ENCODE measurements at regions not wholly inside any gene's neighbourhood (a gene's known extent, or its start where the extent isn't known, plus 50 kb on each side); places are given as distances from the start of the nearest gene placed in this dataset.

DNA sequence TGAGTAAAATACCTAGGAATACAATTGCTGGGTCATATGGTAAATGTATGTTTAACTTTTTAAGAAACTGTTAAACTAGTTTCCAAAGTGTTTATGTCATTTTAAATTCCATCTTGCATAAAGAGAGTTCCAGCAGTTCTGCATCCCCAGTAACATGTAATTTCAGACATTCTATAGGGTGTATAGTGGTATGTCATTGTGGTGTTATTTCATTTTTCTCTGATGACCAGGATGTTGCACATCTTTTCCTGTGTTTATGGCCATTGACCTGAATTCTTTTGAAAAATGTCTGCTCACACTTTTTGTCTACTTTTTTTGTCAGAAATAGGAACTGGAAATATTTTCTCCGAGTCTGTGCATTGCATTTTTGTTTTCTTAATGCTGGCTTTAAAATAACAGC is 128.9 kb downstream of the TMEM200A start:
- TF ChIP-seq YY1 (IDR thresholded peaks at IDR 0.05; ENCODE audit: low read depth) (no peak), TAF1 (IDR thresholded peaks at IDR 0.05; ENCODE audit: low read depth) (no peak), CREB1 (IDR thresholded peaks at IDR 0.05; ENCODE audit: low read depth) (no peak), TCF12 (IDR thresholded peaks at IDR 0.05; ENCODE audit: low read depth) (no peak), EGR1 (IDR thresholded peaks at IDR 0.05) (no peak), RAD21 (IDR thresholded peaks at IDR 0.05; ENCODE audit: low read depth) (no peak), CEBPB (IDR thresholded peaks at IDR 0.05) (no peak), FOXM1 (IDR thresholded peaks at IDR 0.05; ENCODE audit: borderline replicate concordance, low read depth) (no peak), EP300 (IDR thresholded peaks at IDR 0.05; ENCODE audit: borderline replicate concordance) (no peak), ZBTB7A (IDR thresholded peaks at IDR 0.05; ENCODE audit: low read depth) (no peak), TEAD4 (IDR thresholded peaks at IDR 0.05) (no peak), NFIC (IDR thresholded peaks at IDR 0.05) (no peak)
- TF ChIP-seq, protein P1, sequence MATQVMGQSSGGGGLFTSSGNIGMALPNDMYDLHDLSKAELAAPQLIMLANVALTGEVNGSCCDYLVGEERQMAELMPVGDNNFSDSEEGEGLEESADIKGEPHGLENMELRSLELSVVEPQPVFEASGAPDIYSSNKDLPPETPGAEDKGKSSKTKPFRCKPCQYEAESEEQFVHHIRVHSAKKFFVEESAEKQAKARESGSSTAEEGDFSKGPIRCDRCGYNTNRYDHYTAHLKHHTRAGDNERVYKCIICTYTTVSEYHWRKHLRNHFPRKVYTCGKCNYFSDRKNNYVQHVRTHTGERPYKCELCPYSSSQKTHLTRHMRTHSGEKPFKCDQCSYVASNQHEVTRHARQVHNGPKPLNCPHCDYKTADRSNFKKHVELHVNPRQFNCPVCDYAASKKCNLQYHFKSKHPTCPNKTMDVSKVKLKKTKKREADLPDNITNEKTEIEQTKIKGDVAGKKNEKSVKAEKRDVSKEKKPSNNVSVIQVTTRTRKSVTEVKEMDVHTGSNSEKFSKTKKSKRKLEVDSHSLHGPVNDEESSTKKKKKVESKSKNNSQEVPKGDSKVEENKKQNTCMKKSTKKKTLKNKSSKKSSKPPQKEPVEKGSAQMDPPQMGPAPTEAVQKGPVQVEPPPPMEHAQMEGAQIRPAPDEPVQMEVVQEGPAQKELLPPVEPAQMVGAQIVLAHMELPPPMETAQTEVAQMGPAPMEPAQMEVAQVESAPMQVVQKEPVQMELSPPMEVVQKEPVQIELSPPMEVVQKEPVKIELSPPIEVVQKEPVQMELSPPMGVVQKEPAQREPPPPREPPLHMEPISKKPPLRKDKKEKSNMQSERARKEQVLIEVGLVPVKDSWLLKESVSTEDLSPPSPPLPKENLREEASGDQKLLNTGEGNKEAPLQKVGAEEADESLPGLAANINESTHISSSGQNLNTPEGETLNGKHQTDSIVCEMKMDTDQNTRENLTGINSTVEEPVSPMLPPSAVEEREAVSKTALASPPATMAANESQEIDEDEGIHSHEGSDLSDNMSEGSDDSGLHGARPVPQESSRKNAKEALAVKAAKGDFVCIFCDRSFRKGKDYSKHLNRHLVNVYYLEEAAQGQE (IDR thresholded peaks at IDR 0.05; ENCODE audit: low read depth), result no peak
- TF ChIP-seq, protein P2, sequence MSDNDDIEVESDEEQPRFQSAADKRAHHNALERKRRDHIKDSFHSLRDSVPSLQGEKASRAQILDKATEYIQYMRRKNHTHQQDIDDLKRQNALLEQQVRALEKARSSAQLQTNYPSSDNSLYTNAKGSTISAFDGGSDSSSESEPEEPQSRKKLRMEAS (IDR thresholded peaks at IDR 0.05), result no peak
- TF ChIP-seq, protein P3, sequence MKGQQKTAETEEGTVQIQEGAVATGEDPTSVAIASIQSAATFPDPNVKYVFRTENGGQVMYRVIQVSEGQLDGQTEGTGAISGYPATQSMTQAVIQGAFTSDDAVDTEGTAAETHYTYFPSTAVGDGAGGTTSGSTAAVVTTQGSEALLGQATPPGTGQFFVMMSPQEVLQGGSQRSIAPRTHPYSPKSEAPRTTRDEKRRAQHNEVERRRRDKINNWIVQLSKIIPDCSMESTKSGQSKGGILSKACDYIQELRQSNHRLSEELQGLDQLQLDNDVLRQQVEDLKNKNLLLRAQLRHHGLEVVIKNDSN (IDR thresholded peaks at IDR 0.05), result no peak

DNA sequence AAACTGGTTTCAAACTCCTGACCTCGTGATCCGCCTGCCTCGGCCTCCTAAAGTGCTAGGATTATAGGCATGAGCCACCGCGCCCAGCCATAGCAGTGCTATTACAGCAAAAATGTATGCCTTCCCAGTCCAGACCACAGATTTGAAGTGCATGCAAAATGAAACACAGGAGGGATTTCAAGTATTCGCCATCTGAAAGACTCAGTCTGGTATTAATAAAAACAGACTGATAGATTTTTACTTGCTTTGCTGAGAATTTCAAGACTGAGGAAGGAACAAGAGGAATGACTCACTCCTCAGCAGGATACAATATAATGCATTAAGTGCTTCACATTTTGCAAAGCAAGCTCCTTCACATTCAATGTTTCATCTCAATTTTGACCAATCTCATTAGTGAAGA is 134.9 kb downstream of the TMEM200A start:
- TF ChIP-seq CREB1 (IDR thresholded peaks at IDR 0.05; ENCODE audit: low read depth) (no peak), TAF1 (IDR thresholded peaks at IDR 0.05; ENCODE audit: low read depth) (no peak), ZBTB7A (IDR thresholded peaks at IDR 0.05; ENCODE audit: low read depth) (no peak), EP300 (IDR thresholded peaks at IDR 0.05; ENCODE audit: borderline replicate concordance) (no peak), RAD21 (IDR thresholded peaks at IDR 0.05; ENCODE audit: low read depth) (no peak), TEAD4 (IDR thresholded peaks at IDR 0.05) (no peak), FOXM1 (IDR thresholded peaks at IDR 0.05; ENCODE audit: borderline replicate concordance, low read depth) (no peak)
- TF ChIP-seq, protein P2 (IDR thresholded peaks at IDR 0.05), result no peak
- TF ChIP-seq, protein P1 (IDR thresholded peaks at IDR 0.05; ENCODE audit: low read depth), result no peak

DNA sequence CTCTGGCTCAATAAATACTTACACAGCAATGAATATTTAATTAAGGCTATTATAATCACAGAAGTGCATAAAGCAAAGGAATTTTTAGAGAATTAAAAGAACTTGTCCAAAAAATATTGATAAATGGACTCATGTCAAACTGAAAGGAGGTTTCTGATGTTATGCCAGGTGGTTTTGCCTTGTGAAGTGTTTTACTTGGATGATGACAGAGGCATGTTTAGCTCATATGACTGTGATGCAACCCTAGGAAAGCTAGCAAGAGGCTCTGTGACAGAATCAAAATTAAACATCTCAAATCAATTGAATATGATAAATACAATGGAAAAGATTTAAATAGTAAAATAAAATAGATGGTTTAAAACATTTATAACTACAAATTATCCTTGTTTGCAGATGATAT is 137.3 kb downstream of the TMEM200A start:
- TF ChIP-seq, protein P1 (IDR thresholded peaks at IDR 0.05; ENCODE audit: low read depth), result no peak
- TF ChIP-seq CREB1 (IDR thresholded peaks at IDR 0.05; ENCODE audit: low read depth) (no peak), EGR1 (IDR thresholded peaks at IDR 0.05) (no peak), RAD21 (IDR thresholded peaks at IDR 0.05; ENCODE audit: low read depth) (no peak), FOXM1 (IDR thresholded peaks at IDR 0.05; ENCODE audit: borderline replicate concordance, low read depth) (no peak), TAF1 (IDR thresholded peaks at IDR 0.05; ENCODE audit: low read depth) (no peak), ZBTB7A (IDR thresholded peaks at IDR 0.05; ENCODE audit: low read depth) (no peak), CEBPB (IDR thresholded peaks at IDR 0.05) (no peak), TEAD4 (IDR thresholded peaks at IDR 0.05) (no peak), TCF12 (IDR thresholded peaks at IDR 0.05; ENCODE audit: low read depth) (no peak), NFIC (IDR thresholded peaks at IDR 0.05) (no peak), EP300 (IDR thresholded peaks at IDR 0.05; ENCODE audit: borderline replicate concordance) (no peak), YY1 (IDR thresholded peaks at IDR 0.05; ENCODE audit: low read depth) (no peak)
- TF ChIP-seq, protein P3 (IDR thresholded peaks at IDR 0.05), result no peak
- TF ChIP-seq, protein P2 (IDR thresholded peaks at IDR 0.05), result no peak
